Stimulated activated CD8-positive, alpha-beta memory T cell treated with anti-CD3 and anti-CD28 coated beads, Interleukin-2, amount 100 ng/mL, for 48 hours (primary cell): ENCODE measurements at regions not wholly inside any gene's neighbourhood (a gene's known extent, or its start where the extent isn't known, plus 50 kb on each side); places are given as distances from the start of the nearest gene placed in this dataset.

ENCODE experiments used
- DNase-seq, 2 donors: peaks; one replicate each; pipeline ENCODE4 v3.0.0-alpha.2; 2020; ENCODE audit warnings: low read depth in 2 of 2

GRCh38 chr9:14432666-14433350, 118.9 kb upstream of the NFIB start:
- DNase-seq: no peak

GRCh38 chr9:14428781-14429230, 114.9 kb upstream of the NFIB start:
- DNase-seq: peak; percentile 10 to 23

GRCh38 chr9:14427419-14427818, 113.5 kb upstream of the NFIB start:
- no peak for DNase-seq

DNA sequence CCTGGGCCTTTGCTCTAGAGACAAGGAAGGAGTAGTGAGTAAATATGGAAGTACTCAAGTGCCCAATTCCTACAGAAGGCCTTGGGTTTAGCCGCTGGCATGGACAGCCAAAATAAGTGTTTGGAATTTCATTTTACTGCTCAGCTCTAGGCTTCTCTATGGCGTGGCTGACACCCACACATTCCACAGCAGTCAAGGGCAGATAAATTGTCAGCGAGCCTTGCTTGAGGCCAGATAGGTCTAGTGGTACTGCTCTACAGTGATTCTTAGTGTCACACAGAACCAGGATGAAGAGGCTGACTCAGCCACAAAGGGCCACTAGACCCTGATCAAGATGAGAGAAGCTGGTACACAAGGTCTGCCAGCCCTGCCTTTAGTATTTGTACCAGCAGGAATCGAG, 111.0 kb upstream of the NFIB start:
- no peak for DNase-seq

DNA sequence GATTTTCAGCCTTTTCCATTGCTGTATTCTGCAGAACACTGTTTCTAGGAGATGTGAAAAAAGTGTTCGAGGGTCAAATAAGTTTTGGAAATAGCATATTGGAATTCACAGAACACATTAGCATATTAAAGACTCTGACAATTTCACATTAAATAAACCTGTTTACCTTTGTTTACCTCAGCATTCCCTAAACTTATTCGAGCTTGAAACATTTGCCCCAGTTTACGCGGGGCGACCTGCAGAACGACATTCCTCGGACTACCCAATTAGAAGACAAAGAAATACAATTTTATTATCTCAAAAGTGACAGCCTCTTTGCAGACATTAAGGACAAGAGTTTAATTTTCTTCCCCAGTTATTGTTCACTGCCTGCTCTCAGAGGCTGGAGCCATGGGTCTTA, 110.3 kb upstream of the NFIB start:
- DNase-seq: no peak

- no peak for DNase-seq
Observed at GRCh38 chr9:14423815-14424261, 109.9 kb upstream of the NFIB start.

- DNase-seq: no peak
Observed at GRCh38 chr9:14421291-14421690, 107.3 kb upstream of the NFIB start.

DNA sequence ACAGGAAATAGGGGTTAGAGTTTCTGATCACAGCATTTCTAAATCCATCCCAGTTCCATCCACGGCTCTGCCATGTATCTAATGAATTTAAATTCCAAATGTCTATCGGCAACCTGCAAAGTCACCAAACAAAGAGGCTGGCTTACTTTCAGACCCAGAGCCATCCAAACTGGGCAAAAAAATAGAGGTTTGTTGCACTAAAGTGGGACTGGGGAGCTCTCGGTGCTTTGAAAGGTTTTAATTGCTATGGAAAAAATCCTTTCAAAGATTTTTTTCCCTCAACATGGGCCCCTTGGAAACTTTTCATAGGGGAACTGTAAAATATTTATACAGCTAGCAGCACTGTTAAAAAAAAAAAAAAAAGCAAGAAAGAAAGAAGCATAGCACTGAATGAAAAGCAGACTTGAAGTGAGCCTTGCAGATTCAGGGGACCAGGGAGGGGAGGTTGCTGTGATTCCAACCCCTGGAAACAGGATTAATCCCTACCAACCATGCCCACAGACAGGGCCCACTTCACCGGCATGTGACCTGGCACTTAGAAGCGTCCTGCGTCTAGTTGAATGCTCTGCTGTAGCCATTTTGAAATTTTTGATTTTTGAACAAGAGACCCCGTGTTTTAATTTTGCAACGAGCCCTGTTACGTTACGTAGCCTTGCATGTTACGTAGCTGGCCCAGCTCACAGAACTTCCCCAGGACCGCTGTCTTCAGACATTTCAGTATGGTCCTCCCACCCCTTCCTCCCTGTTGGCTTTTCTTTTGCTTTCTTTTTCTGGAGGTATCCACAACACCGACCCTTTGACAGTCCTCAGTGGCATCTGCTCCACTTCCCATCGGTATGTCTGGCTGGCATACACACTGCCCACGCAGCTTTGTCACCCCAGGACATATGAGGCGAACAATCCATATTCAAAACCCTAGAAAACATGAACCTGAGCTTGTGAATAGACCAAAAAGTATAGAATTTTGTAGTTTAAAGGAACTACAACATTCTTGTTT, 105.3 kb upstream of the NFIB start:
- DNase-seq: no peak

DNA sequence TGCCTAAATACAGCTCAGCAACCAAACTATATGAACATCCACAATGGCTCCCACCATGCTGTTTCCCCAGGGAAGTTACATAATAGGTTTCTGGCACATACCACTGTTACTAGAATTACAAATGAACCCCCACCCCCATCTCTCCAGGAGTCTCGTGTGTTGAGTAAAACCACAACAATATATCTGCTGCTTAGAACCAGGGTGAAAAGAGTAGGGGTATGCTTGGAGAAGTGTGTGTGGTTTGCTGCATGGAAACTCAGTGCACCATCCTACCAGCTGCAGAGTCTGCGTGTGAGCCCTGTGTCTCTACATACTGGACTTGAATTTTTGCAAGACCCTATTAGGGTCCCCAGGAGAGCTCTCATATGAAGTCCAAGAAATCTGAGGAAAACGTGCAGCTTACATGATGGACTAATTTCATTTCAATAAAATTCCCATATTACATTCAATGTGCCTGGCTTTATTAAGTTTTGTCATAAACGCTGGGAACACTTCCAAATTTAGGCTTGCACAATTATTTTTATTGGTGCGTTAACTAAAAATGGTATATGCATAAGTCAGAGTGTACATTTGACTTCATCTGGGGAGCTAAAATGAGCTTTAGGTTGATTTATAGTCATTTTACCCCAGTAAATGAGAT, 104.5 kb upstream of the NFIB start:
- DNase-seq: no peak

- no peak for DNase-seq
Observed at GRCh38 chr9:14417237-14417636, 103.3 kb upstream of the NFIB start.

GRCh38 chr9:14415947-14416346, 102.0 kb upstream of the NFIB start:
- DNase-seq: no peak

DNA sequence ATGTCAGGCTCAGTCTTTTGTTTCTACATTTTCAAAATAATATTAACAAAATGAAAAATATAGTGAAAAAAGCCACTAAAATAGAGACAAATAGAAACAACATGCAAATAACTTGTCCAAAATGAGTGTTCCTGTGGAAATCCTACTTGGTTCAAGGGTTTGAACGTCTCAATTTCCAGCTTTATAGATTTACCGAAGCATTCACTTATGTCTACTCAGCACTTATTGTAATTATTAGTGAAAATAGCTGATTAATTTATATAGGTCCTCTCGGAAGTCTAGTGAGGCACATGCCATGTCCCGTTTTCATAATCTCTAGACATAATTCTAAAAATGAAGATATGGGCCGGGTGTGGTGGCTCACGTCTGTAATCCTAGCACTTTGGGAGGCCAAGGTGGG, 99.9 kb upstream of the NFIB start:
- no peak for DNase-seq

GRCh38 chr9:14412775-14413174, 98.8 kb upstream of the NFIB start:
- DNase-seq: no peak

GRCh38 chr9:14406463-14406862, 92.5 kb upstream of the NFIB start:
- no peak for DNase-seq

DNA sequence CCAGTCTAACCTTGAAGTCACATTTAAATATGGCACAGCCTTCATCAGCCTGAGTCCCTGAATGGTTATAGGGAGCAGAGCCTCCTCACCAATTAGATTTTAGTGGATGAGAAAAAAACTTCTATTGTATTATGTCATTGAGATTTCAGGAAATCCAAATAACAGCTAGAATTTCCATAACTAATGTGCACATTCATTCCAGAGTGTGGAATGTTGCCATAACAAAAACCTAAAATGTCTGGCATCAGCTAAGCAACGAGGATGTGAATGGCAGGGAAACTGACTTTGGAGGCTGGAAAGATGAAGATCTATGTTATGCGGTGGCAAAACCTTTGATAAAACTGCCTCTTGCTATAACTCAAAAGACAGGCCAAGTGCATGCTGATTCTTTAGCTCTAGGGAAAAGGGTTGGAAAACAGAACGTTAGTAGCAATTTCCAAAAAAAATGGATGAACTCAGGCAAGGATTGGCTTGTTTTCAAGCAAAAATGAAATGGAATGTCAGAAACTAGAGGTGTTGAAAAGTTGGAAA, 91.3 kb upstream of the NFIB start:
- no peak for DNase-seq

GRCh38 chr9:14403081-14403480, 89.1 kb upstream of the NFIB start:
- DNase-seq: no peak

- DNase-seq: no peak
Observed at GRCh38 chr9:14402583-14402982, 88.6 kb upstream of the NFIB start.

DNA sequence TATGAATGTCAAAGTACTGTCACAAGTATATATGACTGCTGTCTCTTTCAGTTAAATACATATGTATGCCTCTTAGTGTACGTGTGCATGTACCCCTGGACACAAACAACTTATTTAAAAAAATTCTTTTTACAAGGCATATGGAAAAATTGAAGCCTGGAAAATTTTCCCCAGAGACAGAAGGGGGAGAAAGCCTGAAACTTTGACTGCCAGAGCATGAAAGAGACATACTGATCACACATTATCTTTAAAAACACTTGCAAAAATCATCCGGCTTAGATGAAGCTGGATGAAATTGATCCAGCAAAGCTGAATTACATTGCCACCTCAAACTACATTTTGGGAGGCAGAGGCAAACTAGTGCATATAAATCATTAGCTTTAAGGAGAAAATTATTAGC, 88.0 kb upstream of the NFIB start:
- DNase-seq: no peak

GRCh38 chr9:14400658-14400995, 86.7 kb upstream of the NFIB start:
- no peak for DNase-seq

GRCh38 chr9:14399756-14400657, 86.1 kb upstream of the NFIB start:
- DNase-seq: no peak

DNA sequence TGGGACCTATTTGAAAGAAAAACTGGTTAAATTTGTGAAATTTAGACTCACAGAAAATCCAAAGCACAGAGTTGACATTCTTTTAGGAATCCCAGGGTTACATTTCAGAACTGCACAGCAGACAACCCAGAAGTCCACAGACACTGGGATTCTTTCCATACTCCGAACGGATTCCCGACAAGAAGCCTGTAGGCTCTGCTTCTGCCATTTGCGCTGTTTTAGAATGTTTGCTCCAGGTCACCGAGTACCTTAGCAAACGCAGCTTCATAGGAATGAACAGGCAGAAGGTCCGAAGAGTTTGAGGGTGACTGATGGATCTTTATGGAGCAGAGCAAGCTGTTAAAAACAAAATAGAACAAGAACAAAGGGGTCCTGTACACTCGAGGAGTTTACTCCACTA, 84.5 kb upstream of the NFIB start:
- no peak for DNase-seq
